ENCODE measurements at regions not wholly inside any gene's neighbourhood (a gene's known extent, or its start where the extent isn't known, plus 50 kb on each side); places are given as distances from the start of the nearest gene placed in this dataset.
"Not testable (repeated sequence)": the region's sequence is repeated elsewhere in the genome, so short reads cannot be mapped to it uniquely, and the experiment has no call there.

DNA sequence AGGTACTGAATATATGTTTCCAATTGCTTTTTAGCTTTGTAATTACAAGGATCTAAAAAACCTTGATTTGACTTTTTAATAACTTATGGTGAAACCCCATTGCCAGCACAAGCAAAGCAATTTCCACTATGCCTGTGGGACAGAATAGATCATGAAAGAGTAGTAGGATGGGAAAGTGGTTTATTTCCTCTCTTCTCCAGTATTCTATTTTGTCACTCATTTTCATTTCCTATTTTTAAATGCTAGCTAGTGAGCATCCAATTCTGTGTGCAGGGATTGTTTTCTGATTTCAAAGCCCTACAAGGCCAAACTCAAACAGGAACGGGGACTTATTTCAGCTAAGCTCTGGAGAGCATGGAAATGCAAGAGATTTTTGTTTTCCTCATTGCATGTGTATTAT is 132.0 kb upstream of the TGFBR2 start:
- ChIA-PET POLR2A (no interaction called here), CTCF (interaction anchor here (0.8 to 1.8 kb wide), 5 partner anchors 18 to 275 kb away, joined by 3 to 5 read pairs (median 3); no protein-coding TSS in a partner anchor)
- DNase-seq (ENCODE audit: low read depth): no peak
- Histone ChIP-seq H3K4me3 (ENCODE audit: low read depth, low read length) (no peak overlapping the region), H3K27me3 (ENCODE audit: control insufficient read depth, insufficient read depth, low read length) (no peaks in the 10 kb centered on the region), H3K36me3 (ENCODE audit: control insufficient read depth, insufficient read depth, low read length) (no peaks in the 10 kb centered on the region)
- TF ChIP-seq, protein P1, sequence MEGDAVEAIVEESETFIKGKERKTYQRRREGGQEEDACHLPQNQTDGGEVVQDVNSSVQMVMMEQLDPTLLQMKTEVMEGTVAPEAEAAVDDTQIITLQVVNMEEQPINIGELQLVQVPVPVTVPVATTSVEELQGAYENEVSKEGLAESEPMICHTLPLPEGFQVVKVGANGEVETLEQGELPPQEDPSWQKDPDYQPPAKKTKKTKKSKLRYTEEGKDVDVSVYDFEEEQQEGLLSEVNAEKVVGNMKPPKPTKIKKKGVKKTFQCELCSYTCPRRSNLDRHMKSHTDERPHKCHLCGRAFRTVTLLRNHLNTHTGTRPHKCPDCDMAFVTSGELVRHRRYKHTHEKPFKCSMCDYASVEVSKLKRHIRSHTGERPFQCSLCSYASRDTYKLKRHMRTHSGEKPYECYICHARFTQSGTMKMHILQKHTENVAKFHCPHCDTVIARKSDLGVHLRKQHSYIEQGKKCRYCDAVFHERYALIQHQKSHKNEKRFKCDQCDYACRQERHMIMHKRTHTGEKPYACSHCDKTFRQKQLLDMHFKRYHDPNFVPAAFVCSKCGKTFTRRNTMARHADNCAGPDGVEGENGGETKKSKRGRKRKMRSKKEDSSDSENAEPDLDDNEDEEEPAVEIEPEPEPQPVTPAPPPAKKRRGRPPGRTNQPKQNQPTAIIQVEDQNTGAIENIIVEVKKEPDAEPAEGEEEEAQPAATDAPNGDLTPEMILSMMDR (IDR thresholded peaks at IDR 0.05; ENCODE audit: insufficient read depth, low read depth, low read length): no peak

DNA sequence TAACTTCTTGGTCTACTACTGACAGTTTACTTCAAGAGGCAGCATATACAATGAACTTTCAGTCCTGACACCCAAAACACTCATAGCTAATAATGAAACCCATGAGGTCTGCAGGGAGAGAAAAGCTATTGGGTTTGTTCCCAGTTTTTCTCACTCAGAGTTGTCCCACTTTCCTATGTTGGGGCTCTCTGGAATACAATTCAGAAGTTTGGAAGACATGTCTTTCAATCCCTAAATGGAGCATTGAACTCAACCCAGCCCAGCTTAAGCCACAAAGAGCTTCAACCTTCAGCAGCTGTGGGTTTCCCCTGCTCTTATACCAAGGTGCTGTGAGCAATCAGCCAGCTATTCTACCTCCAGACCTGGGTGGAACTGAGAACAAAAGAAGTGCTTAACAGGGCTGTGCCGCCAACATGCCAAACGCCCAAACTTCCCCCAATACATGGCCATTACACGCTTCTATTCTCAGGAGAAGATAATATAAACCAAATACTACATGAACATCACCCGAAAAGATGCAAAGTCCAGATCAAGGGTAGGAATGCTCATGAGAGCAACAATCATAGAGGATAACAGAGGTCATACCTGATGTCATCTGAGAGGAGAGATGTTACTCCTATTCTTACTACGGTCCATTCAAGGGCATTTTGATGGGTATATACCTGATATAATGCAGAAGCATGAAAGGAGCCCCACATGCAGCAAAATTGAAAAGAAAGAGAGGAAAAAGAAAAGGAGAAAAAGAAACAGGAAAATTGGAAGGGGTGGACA is 131.2 kb upstream of the TGFBR2 start:
- DNase-seq (ENCODE audit: low read depth): no peak
- CTCF ChIA-PET: interaction anchor here (0.8 to 1.8 kb wide), 3 partner anchors 17 to 276 kb away, joined by 3 to 5 read pairs (median 3); no protein-coding TSS in a partner anchor
- H3K27me3 ChIP-seq (ENCODE audit: control insufficient read depth, insufficient read depth, low read length): no peaks in the 10 kb centered on the region
- POLR2A ChIA-PET: no interaction called here
- no peaks in the 10 kb centered on the region for H3K36me3 ChIP-seq (ENCODE audit: control insufficient read depth, insufficient read depth, low read length)
- H3K4me3 ChIP-seq (ENCODE audit: low read depth, low read length): no peak overlapping the region
- TF ChIP-seq, protein P1 (IDR thresholded peaks at IDR 0.05; ENCODE audit: insufficient read depth, low read depth, low read length): no peak

DNA sequence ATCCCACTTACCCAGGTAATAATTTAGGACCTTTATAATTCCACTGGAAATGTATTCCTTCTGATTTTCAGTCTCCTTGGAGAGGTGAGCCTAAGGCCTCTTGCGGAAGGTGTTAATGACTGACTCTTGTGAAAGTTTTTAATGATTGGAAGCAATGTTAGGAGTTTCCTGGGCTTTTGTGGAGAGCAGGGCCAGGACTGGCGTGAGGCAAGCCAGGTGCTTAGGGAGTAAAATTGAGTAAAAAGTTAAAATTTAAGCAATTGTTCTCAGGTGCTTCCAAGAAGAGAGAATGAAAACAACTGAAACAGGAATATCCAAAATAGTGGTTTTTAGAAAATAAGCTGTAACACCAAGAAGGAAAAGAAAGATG is 130.6 kb upstream of the TGFBR2 start:
- Histone ChIP-seq H3K27me3 (ENCODE audit: control insufficient read depth, insufficient read depth, low read length) (no peaks in the 10 kb centered on the region), H3K4me3 (ENCODE audit: low read depth, low read length) (no peak overlapping the region), H3K36me3 (ENCODE audit: control insufficient read depth, insufficient read depth, low read length) (no peaks in the 10 kb centered on the region)
- TF ChIP-seq, protein P1 (IDR thresholded peaks at IDR 0.05; ENCODE audit: insufficient read depth, low read depth, low read length): no peak
- POLR2A ChIA-PET: no interaction called here
- DNase-seq (ENCODE audit: low read depth): no peak
- CTCF ChIA-PET: no interaction called here

DNA sequence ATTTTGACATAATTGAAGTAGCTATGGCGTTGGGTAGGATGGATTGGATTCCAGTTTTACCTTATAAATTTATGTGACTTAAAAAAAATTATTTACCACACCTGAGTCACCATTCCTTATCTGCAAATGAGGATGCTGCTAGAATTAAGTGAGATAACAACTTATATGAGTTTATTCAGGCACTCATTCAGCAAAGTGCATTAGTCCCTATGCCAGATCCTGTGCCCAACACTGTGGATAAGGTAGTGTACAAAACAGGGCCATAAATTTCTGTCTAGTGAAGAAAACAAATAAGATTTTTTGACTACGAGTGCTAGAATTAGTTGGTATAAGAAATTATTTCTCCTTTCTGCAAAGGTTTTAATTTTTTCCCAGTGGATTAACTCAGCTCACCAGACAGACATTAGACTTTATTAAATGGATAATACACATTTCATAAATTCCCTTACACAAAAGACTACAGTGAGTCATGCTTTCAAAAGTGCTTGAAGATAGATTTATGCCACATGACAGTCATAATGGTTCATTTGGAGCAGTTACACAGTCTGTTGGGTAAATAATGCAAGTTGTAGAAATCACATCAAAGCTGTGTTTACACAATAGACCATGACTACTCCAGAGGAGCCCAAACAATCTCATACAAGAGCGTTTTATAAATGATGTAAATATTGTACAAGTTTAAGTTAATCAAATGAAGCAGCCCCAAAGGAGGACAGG is 129.9 kb upstream of the TGFBR2 start:
- TF ChIP-seq, protein P1 (IDR thresholded peaks at IDR 0.05; ENCODE audit: insufficient read depth, low read depth, low read length): no peak
- no peaks in the 10 kb centered on the region for H3K27me3 ChIP-seq (ENCODE audit: control insufficient read depth, insufficient read depth, low read length)
- no peak overlapping the region for H3K4me3 ChIP-seq (ENCODE audit: low read depth, low read length)
- POLR2A ChIA-PET: no interaction called here
- CTCF ChIA-PET: interaction anchor here (0.7 to 1.2 kb wide), 3 partner anchors 10 to 209 kb away, joined by 3 read pairs; no protein-coding TSS in a partner anchor
- H3K36me3 ChIP-seq (ENCODE audit: control insufficient read depth, insufficient read depth, low read length): no peaks in the 10 kb centered on the region
- DNase-seq (ENCODE audit: low read depth): no peak

DNA sequence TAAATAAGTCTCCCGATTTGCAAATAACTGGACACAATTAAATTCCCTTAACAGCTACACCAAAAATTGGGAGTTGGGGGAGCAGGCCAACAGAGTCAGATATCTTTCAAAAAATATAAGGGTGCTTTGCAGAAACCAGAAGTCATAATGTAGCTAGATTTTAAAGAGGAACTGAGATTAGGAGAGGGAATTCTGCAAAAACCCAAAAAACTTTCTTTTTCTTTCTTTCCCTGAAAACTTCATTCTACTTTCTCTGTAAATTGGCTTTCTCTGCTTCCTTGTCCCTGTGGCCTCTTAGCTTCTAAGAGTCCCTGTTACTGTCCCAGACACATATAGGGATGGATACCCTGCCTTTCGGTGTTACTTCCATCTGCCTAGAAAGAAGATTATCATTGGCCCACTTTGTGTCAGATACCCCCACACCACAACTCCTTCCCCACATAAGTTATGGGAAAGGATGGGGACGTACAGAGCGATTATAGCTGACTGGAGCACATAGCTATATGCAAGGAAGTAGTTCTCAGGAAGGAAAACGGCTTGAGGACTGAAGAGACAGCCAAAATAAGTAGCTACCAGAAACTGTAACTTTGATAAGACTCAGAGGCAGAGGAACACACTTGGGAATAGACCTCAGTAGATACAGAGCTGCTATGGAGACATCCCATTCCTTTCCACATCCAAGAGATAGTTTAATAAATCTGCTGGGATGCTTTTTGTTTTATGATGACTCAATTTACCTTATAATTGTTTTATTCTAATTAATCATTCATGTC is 129.1 kb upstream of the TGFBR2 start:
- ChIA-PET CTCF (interaction anchor here (0.7 to 1.2 kb wide), 3 partner anchors 9 to 208 kb away, joined by 3 read pairs; no protein-coding TSS in a partner anchor), POLR2A (no interaction called here)
- no peaks in the 10 kb centered on the region for H3K36me3 ChIP-seq (ENCODE audit: control insufficient read depth, insufficient read depth, low read length)
- TF ChIP-seq, protein P1 (IDR thresholded peaks at IDR 0.05; ENCODE audit: insufficient read depth, low read depth, low read length): no peak
- no peaks in the 10 kb centered on the region for H3K27me3 ChIP-seq (ENCODE audit: control insufficient read depth, insufficient read depth, low read length)
- no peak for DNase-seq (ENCODE audit: low read depth)
- no peak overlapping the region for H3K4me3 ChIP-seq (ENCODE audit: low read depth, low read length)

DNA sequence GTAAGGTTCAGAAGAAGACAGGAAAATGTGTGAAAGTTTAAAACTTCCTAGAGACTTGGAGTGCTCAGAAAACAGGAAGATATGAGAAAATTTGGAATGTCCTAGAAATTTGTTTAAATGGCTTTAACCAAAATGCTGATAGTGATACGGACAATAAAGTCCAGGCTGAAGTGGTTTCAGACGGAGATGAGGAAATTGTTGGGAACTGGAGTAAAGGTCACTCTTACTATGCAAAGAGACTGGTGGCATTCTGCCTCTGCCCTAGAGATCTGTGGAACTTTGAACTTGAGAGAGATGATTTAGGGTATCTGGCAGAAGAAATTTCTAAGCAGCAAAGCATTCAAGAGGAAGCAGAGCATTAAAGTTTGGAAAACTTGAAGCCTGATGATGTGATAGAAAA is 126.7 kb upstream of the TGFBR2 start:
- H3K4me3 ChIP-seq (ENCODE audit: low read depth, low read length); H3K27me3 ChIP-seq (ENCODE audit: control insufficient read depth, insufficient read depth, low read length); CTCF ChIA-PET; POLR2A ChIA-PET; H3K36me3 ChIP-seq (ENCODE audit: control insufficient read depth, insufficient read depth, low read length); DNase-seq (ENCODE audit: low read depth): not testable (repeated sequence)

DNA sequence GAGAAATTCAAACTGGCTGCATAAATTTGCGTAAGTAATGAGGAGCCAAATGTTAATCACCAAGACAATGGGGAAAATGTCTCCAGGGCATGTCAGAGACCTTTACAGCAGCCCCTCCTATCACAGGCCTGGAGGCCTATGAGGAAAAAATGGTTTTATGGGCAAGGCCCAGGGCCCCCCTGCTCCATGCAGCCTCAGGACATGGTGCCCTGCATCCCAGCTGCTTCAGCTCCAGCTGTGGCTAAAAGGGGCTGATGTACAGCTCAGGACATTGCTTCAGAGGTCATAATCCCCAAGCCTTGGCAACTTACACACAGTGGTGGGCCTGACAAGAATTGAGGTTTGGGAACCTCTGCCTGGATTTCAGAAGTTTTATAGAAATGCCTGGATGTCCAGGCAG is 126.2 kb upstream of the TGFBR2 start:
- H3K36me3 ChIP-seq (ENCODE audit: control insufficient read depth, insufficient read depth, low read length); H3K27me3 ChIP-seq (ENCODE audit: control insufficient read depth, insufficient read depth, low read length); H3K4me3 ChIP-seq (ENCODE audit: low read depth, low read length); POLR2A ChIA-PET; DNase-seq (ENCODE audit: low read depth): not testable (repeated sequence)
- CTCF ChIA-PET: interaction anchor here (0.9 kb wide), 1 partner anchor 8 kb away, joined by 4 read pairs; no protein-coding TSS in a partner anchor
